Esophagus squamous epithelium (tissue), 5 donors: ENCODE measurements at regions not wholly inside any gene's neighbourhood (a gene's known extent, or its start where the extent isn't known, plus 50 kb on each side); places are given as distances from the start of the nearest gene placed in this dataset.
"Not testable (repeated sequence)": the region's sequence is repeated elsewhere in the genome, so short reads cannot be mapped to it uniquely, and the experiment has no call there.

Experiments
- DNase-seq: peaks from one replicate; lab custom pipeline; 2025; lab: John Stamatoyannopoulos, UW
- H3K27ac ChIP-seq, 4 donors: fragments of 200-600 bp; sonication (generic); one replicate each; pipeline ENCODE4 v1.5.1; 2016 to 2019; ENCODE audit warnings: mild to moderate bottlenecking in 1 of 4
- H3K27me3 ChIP-seq, 4 donors: fragments of 200-600 bp; sonication (generic); 1 replicate in 3 of 4; 2 replicates in 1 of 4; pipeline versions ENCODE4 v1.5.1 to v1.6.0; 2017 to 2021; ENCODE audit warnings: antibody characterized with exemption in 1 of 4
- H3K36me3 ChIP-seq, 3 donors: fragments of 200-600 bp; sonication (generic); one replicate each; pipeline ENCODE4 v1.5.1; 2016 to 2019
- H3K4me1 ChIP-seq, 3 donors: fragments of 200-600 bp; sonication (generic); one replicate each; pipeline ENCODE4 v1.5.1; 2017 to 2019
- H3K4me3 ChIP-seq, 4 donors: fragments of 200-600 bp; sonication (generic); 1 replicate in 3 of 4; 2 replicates in 1 of 4; pipeline ENCODE4 v1.5.1; 2016 to 2019; ENCODE audit warnings: mild to moderate bottlenecking in 2 of 4, moderate library complexity in 1 of 4
- H3K9me3 ChIP-seq, 3 donors: fragments of 200-600 bp; sonication (generic); one replicate each; pipeline ENCODE4 v1.5.1; 2016 to 2019
- CTCF ChIP-seq, 6 experiments: fragments of 450-650 bp in 4 of 6; fragments of 200-600 bp in 2 of 6; sonication (generic) in 2 of 6; IDR thresholded peaks; one replicate each; pipeline ENCODE4 v1.5.1; 2016 to 2019; ENCODE audit warnings: antibody characterized with exemption in 6 of 6, mild to moderate bottlenecking in 4 of 6, moderate library complexity in 4 of 6
- POLR2A ChIP-seq, 4 donors: fragments of 450-650 bp; IDR thresholded peaks; one replicate each; pipeline ENCODE4 v1.6.1; 2017; ENCODE audit warnings: antibody characterized with exemption in 4 of 4, mild to moderate bottlenecking in 4 of 4, moderate library complexity in 3 of 4
- WGBS, 2 donors: methylation state at CpG; one replicate each; pipeline ENCODE4 v1.1.5; 2018; 5-methylcytosine and 5-hydroxymethylcytosine counted together
- intact Hi-C: fragments of 100-400 bp; cut with DNase I; formaldehyde crosslinking; loops from one replicate; pipeline ENCODE4 v1.15.0; 2022
- donor health status: DM: yes; HTN: yes; CAD: no.

- TF ChIP-seq POLR2A (IDR thresholded peaks at IDR 0.05) (no peak), CTCF (IDR thresholded peaks at IDR 0.05) (peak in 2 of 6 experiments; percentile 13 to 28)
- no peak overlapping the region for H3K4me3 ChIP-seq
- H3K27ac ChIP-seq: no peak overlapping the region
- intact Hi-C loops: no loop called here
- no peaks in the 10 kb centered on the region for H3K9me3 ChIP-seq
- whole genome bisulfite sequencing, 2 donors: 42 to 65% methylated on average over 1 to 2 of the region's 2 CpGs
- no peaks in the 10 kb centered on the region for H3K27me3 ChIP-seq
- no peaks in the 10 kb centered on the region for H3K4me1 ChIP-seq
- DNase-seq: no peak
- no peaks in the 10 kb centered on the region for H3K36me3 ChIP-seq
Observed at GRCh38 chr6:76861403-76861802, 601.9 kb downstream of the HTR1B start.

- Histone ChIP-seq H3K4me1 (no peaks in the 10 kb centered on the region), H3K27me3 (no peaks in the 10 kb centered on the region), H3K36me3 (no peaks in the 10 kb centered on the region), H3K27ac (no peak overlapping the region), H3K4me3 (no peak overlapping the region), H3K9me3 (no peaks in the 10 kb centered on the region)
- intact Hi-C loops: no loop called here
- TF ChIP-seq POLR2A (IDR thresholded peaks at IDR 0.05) (no peak), CTCF (IDR thresholded peaks at IDR 0.05) (no peak)
- 84 to 85% methylated on average over 5 of the region's 5 CpGs for WGBS, 2 donors
- DNase-seq: no peak
Observed at GRCh38 chr6:76856065-76856464, 607.2 kb downstream of the HTR1B start.

- Histone ChIP-seq H3K4me3 (no peak overlapping the region), H3K9me3 (no peaks in the 10 kb centered on the region), H3K4me1 (no peaks in the 10 kb centered on the region), H3K36me3 (no peaks in the 10 kb centered on the region), H3K27me3 (no peaks in the 10 kb centered on the region), H3K27ac (no peak overlapping the region)
- intact Hi-C loops: no loop called here
- WGBS, 2 donors: 23 to 35% methylated on average over 1 of the region's 1 CpG
- DNase-seq: no peak
- TF ChIP-seq CTCF (IDR thresholded peaks at IDR 0.05): no peak
Observed at GRCh38 chr6:76852776-76853175, 610.5 kb downstream of the HTR1B start.

- H3K4me1 ChIP-seq, DNase-seq, H3K27me3 ChIP-seq, H3K27ac ChIP-seq, H3K36me3 ChIP-seq, H3K9me3 ChIP-seq, intact Hi-C loops, H3K4me3 ChIP-seq: not testable (repeated sequence)
- 92% methylated on average over 2 of the region's 9 CpGs; no CpG with 5 or more reads in 1 of the 2 donors for WGBS, 2 donors
Observed at GRCh38 chr6:76849274-76849970, 613.9 kb downstream of the HTR1B start.

- H3K4me1 ChIP-seq: no peaks in the 10 kb centered on the region
- H3K9me3 ChIP-seq: no peaks in the 10 kb centered on the region
- intact Hi-C loops: no loop called here
- TF ChIP-seq POLR2A (IDR thresholded peaks at IDR 0.05) (no peak), CTCF (IDR thresholded peaks at IDR 0.05) (no peak)
- WGBS, 2 donors: 0% methylated on average over 1 of the region's 1 CpG
- H3K4me3 ChIP-seq: no peak overlapping the region
- no peaks in the 10 kb centered on the region for H3K36me3 ChIP-seq
- H3K27me3 ChIP-seq: no peaks in the 10 kb centered on the region
- H3K27ac ChIP-seq: no peak overlapping the region
- DNase-seq: no peak
Observed at GRCh38 chr6:76843054-76843822, 620.1 kb downstream of the HTR1B start.
